Nephron (organoid): ENCODE measurements at regions not wholly inside any gene's neighbourhood (a gene's known extent, or its start where the extent isn't known, plus 50 kb on each side); places are given as distances from the start of the nearest gene placed in this dataset.

ENCODE experiments used
- H3K27ac Mint-ChIP-seq, 3 experiments: 2 replicates each; pipeline ENCODE4 v1.8.0; 2020; ENCODE audit warnings: mixed read lengths in 3 of 3, mild to moderate bottlenecking in 2 of 3, moderate library complexity in 1 of 3
- H3K27me3 Mint-ChIP-seq: 2 replicates; pipeline ENCODE4 v1.8.0; 2021; ENCODE audit warnings: low read depth, mild to moderate bottlenecking, moderate library complexity, mixed read lengths
- H3K36me3 Mint-ChIP-seq: 2 replicates; pipeline ENCODE4 v1.8.0; 2020; ENCODE audit warnings: low read depth, mixed read lengths
- H3K4me1 Mint-ChIP-seq: 2 replicates; pipeline ENCODE4 v1.8.0; 2020; ENCODE audit warnings: mixed read lengths
- H3K4me3 Mint-ChIP-seq, 3 experiments: 2 replicates each; pipeline ENCODE4 v1.8.0; 2020; ENCODE audit warnings: mild to moderate bottlenecking in 3 of 3, mixed read lengths in 3 of 3, moderate library complexity in 2 of 3
- H3K9me3 Mint-ChIP-seq: 2 replicates; pipeline ENCODE4 v1.8.0; 2020; ENCODE audit warnings: mixed read lengths
- CTCF ChIP-seq, 3 experiments: fragments of 200-600 bp; sonication (generic); IDR thresholded peaks; one replicate each; pipeline ENCODE4 v1.5.0; 2021; ENCODE audit warnings: antibody characterized with exemption in 3 of 3; ENCODE audit not compliant: unreplicated experiment in 3 of 3

GRCh38 chr5:8843771-8844170 is 702.1 kb downstream of the SEMA5A start:
- Mint-ChIP-seq H3K4me3 (no peak overlapping the region), H3K27me3 (peaks cover 10% of the 10 kb centered on the region), H3K9me3 (peaks cover 5% of the 10 kb centered on the region), H3K27ac (no peak overlapping the region), H3K36me3 (no peaks in the 10 kb centered on the region), H3K4me1 (peaks cover 16% of the 10 kb centered on the region)
- no peak for TF ChIP-seq CTCF (IDR thresholded peaks at IDR 0.05; ENCODE audit: unreplicated experiment in 3 of 3)

GRCh38 chr5:8844206-8844605 is 701.7 kb downstream of the SEMA5A start:
- H3K4me3 Mint-ChIP-seq, result no peak overlapping the region
- no peak for TF ChIP-seq CTCF (IDR thresholded peaks at IDR 0.05; ENCODE audit: unreplicated experiment in 3 of 3)
- H3K36me3 Mint-ChIP-seq, result no peaks in the 10 kb centered on the region
- H3K4me1 Mint-ChIP-seq, result peaks cover 15% of the 10 kb centered on the region
- H3K27ac Mint-ChIP-seq, result no peak overlapping the region
- H3K27me3 Mint-ChIP-seq, result peaks cover 7% of the 10 kb centered on the region
- peaks cover 5% of the 10 kb centered on the region for H3K9me3 Mint-ChIP-seq

- no peak for TF ChIP-seq CTCF (IDR thresholded peaks at IDR 0.05; ENCODE audit: unreplicated experiment in 3 of 3)
- Mint-ChIP-seq H3K36me3 (no peaks in the 10 kb centered on the region), H3K27me3 (peaks cover 7% of the 10 kb centered on the region), H3K27ac (no peak overlapping the region), H3K4me3 (no peak overlapping the region), H3K4me1 (peaks cover 12% of the 10 kb centered on the region), H3K9me3 (peaks cover 5% of the 10 kb centered on the region)
Observed at GRCh38 chr5:8844847-8845246, 701.0 kb downstream of the SEMA5A start.

GRCh38 chr5:8845296-8845695 is 700.6 kb downstream of the SEMA5A start:
- no peaks in the 10 kb centered on the region for H3K36me3 Mint-ChIP-seq
- peaks cover 12% of the 10 kb centered on the region for H3K4me1 Mint-ChIP-seq
- H3K27me3 Mint-ChIP-seq, result peaks cover 7% of the 10 kb centered on the region
- H3K9me3 Mint-ChIP-seq, result peaks cover 3% of the 10 kb centered on the region
- H3K4me3 Mint-ChIP-seq, result no peak overlapping the region
- H3K27ac Mint-ChIP-seq, result no peak overlapping the region
- TF ChIP-seq CTCF (IDR thresholded peaks at IDR 0.05; ENCODE audit: unreplicated experiment in 3 of 3), result no peak

GRCh38 chr5:8848366-8848765 is 697.5 kb downstream of the SEMA5A start:
- no peaks in the 10 kb centered on the region for H3K9me3 Mint-ChIP-seq
- H3K4me3 Mint-ChIP-seq, result no peak overlapping the region
- peaks cover 7% of the 10 kb centered on the region for H3K27me3 Mint-ChIP-seq
- peaks cover 6% of the 10 kb centered on the region for H3K4me1 Mint-ChIP-seq
- no peak for TF ChIP-seq CTCF (IDR thresholded peaks at IDR 0.05; ENCODE audit: unreplicated experiment in 3 of 3)
- no peaks in the 10 kb centered on the region for H3K36me3 Mint-ChIP-seq
- H3K27ac Mint-ChIP-seq, result no peak overlapping the region

GRCh38 chr5:8848997-8849594 is 696.8 kb downstream of the SEMA5A start:
- Mint-ChIP-seq H3K9me3 (no peaks in the 10 kb centered on the region), H3K4me1 (peaks cover 1% of the 10 kb centered on the region), H3K27me3 (peaks cover 7% of the 10 kb centered on the region), H3K36me3 (no peaks in the 10 kb centered on the region), H3K27ac (no peak overlapping the region), H3K4me3 (no peak overlapping the region)
- TF ChIP-seq CTCF (IDR thresholded peaks at IDR 0.05; ENCODE audit: unreplicated experiment in 3 of 3), result no peak
